PC-9 (cell line): ENCODE measurements at regions not wholly inside any gene's neighbourhood (a gene's known extent, or its start where the extent isn't known, plus 50 kb on each side); places are given as distances from the start of the nearest gene placed in this dataset.
A peak's percentile ranks its signal among the peaks of the same experiment; 100 is the strongest.

Source experiments
- BruUV-seq: library from RNA; stranded (reverse); fragments of 400-500 nt; replicated peaks from 2 replicates; lab custom pipeline; 2021; lab: Mats Ljungman, UMichigan
- CTCF ChIA-PET: fragments of 300-600 bp; sonication (Branson Sonifier 250); formaldehyde crosslinking; loops from one replicate; lab custom pipeline; 2022; ENCODE audit warnings: antibody characterized with exemption; lab: Charles Lee
- POLR2A ChIA-PET: fragments of 300-600 bp; sonication (Branson Sonifier 250); formaldehyde crosslinking; loops from one replicate; lab custom pipeline; 2022; ENCODE audit warnings: antibody characterized with exemption; ENCODE audit not compliant: unreplicated experiment; lab: Charles Lee
- DNase-seq, 2 experiments: peaks; one replicate each; pipeline versions ENCODE4 v3.0.0 to v3.0.0-alpha.2; 2015 to 2022; ENCODE audit warnings: mixed read lengths in 1 of 2
- H2AFZ ChIP-seq: fragments of 200-600 bp; sonication (generic); 2 replicates; pipeline ENCODE4 v1.8.1; 2017; ENCODE audit warnings: antibody characterized with exemption
- H3F3A ChIP-seq: fragments of 200-600 bp; sonication (generic); 2 replicates; pipeline ENCODE4 v1.8.1; 2017; ENCODE audit warnings: antibody characterized with exemption, mild to moderate bottlenecking, low read depth; ENCODE audit not compliant: insufficient read depth
- H3K27ac ChIP-seq: fragments of 200-600 bp; sonication (generic); 2 replicates; pipeline ENCODE4 v1.6.1; 2016; ENCODE audit warnings: mixed run types
- H3K27me3 ChIP-seq: fragments of 200-600 bp; sonication (generic); 2 replicates; pipeline ENCODE4 v1.6.1; 2016; ENCODE audit warnings: low read depth, mixed run types; ENCODE audit not compliant: insufficient read depth
- H3K36me3 ChIP-seq: fragments of 200-600 bp; sonication (generic); 2 replicates; pipeline ENCODE4 v1.6.1; 2016; ENCODE audit warnings: low read depth, mixed run types
- H3K4me1 ChIP-seq: fragments of 200-600 bp; sonication (generic); replicated peaks from 2 replicates; pipeline ENCODE4 v1.6.1; 2016; ENCODE audit warnings: mixed run types; ENCODE audit not compliant: insufficient read depth
- H3K4me2 ChIP-seq: fragments of 200-600 bp; sonication (generic); 2 replicates; pipeline ENCODE4 v1.6.1; 2017; ENCODE audit warnings: mixed run types
- H3K4me3 ChIP-seq: fragments of 200-600 bp; sonication (generic); 2 replicates; pipeline ENCODE4 v1.6.1; 2016; ENCODE audit warnings: mixed run types
- H3K79me2 ChIP-seq: fragments of 200-600 bp; sonication (generic); 2 replicates; pipeline ENCODE4 v1.6.1; 2017; ENCODE audit warnings: low read depth, mixed run types
- H3K9me2 ChIP-seq: fragments of 200-600 bp; sonication (generic); 2 replicates; pipeline ENCODE4 v1.8.1; 2017; ENCODE audit warnings: mild to moderate bottlenecking; ENCODE audit not compliant: insufficient read depth
- H3K9me3 ChIP-seq: fragments of 200-600 bp; sonication (generic); 2 replicates; pipeline ENCODE4 v1.8.1; 2016; ENCODE audit warnings: low read depth; ENCODE audit not compliant: insufficient read depth
- H4K20me1 ChIP-seq: fragments of 200-600 bp; sonication (generic); 2 replicates; pipeline ENCODE4 v1.8.1; 2017; ENCODE audit not compliant: insufficient read depth
- EZH2 ChIP-seq: fragments of 200-600 bp; sonication (generic); IDR thresholded peaks from 2 replicates; pipeline ENCODE4 v1.8.0; 2017; ENCODE audit warnings: antibody characterized with exemption, low read depth
- intact Hi-C: fragments of 100-400 bp; cut with micrococcal nuclease; formaldehyde crosslinking; loops from one replicate; pipeline ENCODE4 v1.10.0; 2022; ENCODE audit not compliant: unreplicated experiment
- TF ChIP-seq, protein P1 (sequence below): fragments of 200-600 bp; sonication (generic); conservative IDR thresholded peaks from 2 replicates; pipeline ENCODE4 v1.6.1; 2017; ENCODE audit warnings: mixed run types, antibody characterized with exemption, mild to moderate bottlenecking, moderate library complexity

DNA sequence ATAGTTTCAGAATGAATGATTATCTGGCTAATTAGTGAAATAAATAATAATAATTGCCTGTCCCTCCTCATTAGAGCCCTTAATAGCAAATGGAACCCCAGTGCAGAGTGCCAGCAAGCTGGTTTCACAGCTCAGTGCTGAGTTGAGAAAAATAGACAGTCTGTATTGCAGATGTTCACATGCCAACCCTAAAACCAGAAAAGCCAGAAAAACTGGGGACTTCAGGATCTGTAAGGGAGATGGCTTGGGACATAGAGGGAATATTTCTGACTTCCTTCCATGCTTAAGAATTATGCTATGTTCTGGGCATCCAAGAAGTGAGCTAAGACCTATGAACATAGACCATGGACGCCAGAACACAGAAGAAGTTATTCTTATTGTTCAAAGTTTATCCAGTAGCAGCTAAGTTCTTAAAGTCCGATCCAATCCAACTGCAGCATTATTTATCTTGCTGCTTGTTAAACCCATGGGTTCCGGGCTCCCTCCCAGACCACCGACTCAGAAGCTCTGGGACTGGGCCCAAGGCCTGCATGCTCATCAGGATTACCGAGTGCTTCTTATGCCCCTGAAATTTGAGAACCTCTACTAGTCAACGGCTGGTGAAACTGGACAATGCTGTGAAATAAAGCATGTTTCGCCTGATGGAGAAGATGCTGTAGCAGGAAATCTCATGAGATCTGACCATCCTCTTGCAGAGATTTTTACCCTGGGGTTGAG, 158.3 kb downstream of the FOXB1 start:
- DNase-seq, result peak; percentile 18 to 38
- Histone ChIP-seq H3K4me1 (no peaks in the 10 kb centered on the region), H3K9me3 (no peaks in the 10 kb centered on the region), H3K4me3 (no peak overlapping the region), H3K27me3 (no peaks in the 10 kb centered on the region), H3K79me2 (no peaks in the 10 kb centered on the region), H3K27ac (no peak overlapping the region), H3K4me2 (no peak overlapping the region), H2AFZ (no peak overlapping the region), H3K9me2 (no peaks in the 10 kb centered on the region), H3F3A (no peaks in the 10 kb centered on the region), H3K36me3 (no peaks in the 10 kb centered on the region), H4K20me1 (no peaks in the 10 kb centered on the region)
- TF ChIP-seq, protein P1, sequence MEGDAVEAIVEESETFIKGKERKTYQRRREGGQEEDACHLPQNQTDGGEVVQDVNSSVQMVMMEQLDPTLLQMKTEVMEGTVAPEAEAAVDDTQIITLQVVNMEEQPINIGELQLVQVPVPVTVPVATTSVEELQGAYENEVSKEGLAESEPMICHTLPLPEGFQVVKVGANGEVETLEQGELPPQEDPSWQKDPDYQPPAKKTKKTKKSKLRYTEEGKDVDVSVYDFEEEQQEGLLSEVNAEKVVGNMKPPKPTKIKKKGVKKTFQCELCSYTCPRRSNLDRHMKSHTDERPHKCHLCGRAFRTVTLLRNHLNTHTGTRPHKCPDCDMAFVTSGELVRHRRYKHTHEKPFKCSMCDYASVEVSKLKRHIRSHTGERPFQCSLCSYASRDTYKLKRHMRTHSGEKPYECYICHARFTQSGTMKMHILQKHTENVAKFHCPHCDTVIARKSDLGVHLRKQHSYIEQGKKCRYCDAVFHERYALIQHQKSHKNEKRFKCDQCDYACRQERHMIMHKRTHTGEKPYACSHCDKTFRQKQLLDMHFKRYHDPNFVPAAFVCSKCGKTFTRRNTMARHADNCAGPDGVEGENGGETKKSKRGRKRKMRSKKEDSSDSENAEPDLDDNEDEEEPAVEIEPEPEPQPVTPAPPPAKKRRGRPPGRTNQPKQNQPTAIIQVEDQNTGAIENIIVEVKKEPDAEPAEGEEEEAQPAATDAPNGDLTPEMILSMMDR, result no peak
- TF ChIP-seq EZH2, result no peak
- BruUV-seq, result no TSS peak
- ChIA-PET POLR2A (interaction anchor here (0.5 to 0.6 kb wide), 3 partner anchors 220 to 636 kb away, joined by 3 to 24 read pairs (median 3); no protein-coding TSS in a partner anchor), CTCF (no interaction called here)
- intact Hi-C loops, result no loop called here

DNA sequence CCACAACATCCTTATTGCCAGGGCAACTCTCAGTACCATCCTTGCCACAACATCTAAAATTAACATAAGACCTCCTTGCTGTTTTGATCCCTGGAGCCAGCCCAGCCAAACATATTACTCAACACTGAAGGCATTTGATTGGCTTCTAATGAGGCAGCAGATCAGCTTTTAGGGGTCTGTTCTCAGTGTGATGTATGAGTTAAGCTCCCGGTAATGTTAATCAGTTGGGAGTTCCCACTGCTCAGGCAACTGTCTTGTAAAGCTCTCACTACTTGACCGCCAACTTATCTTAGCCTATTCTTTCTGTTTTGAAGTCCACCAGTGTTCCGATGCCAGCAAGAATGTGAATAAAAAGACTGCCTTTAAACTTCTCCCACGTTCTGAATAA, 158.9 kb downstream of the FOXB1 start:
- Histone ChIP-seq H3F3A (no peaks in the 10 kb centered on the region), H2AFZ (no peak overlapping the region), H3K4me3 (no peak overlapping the region), H3K9me2 (no peaks in the 10 kb centered on the region), H3K4me1 (no peaks in the 10 kb centered on the region), H3K36me3 (no peaks in the 10 kb centered on the region), H3K9me3 (no peaks in the 10 kb centered on the region), H3K79me2 (no peaks in the 10 kb centered on the region), H3K27me3 (no peaks in the 10 kb centered on the region), H3K27ac (no peak overlapping the region), H3K4me2 (no peak overlapping the region), H4K20me1 (no peaks in the 10 kb centered on the region)
- intact Hi-C loops, result no loop called here
- TF ChIP-seq, protein P1, result no peak
- no peak for TF ChIP-seq EZH2
- CTCF ChIA-PET, result no interaction called here
- POLR2A ChIA-PET, result no interaction called here
- no TSS peak for BruUV-seq
- no peak for DNase-seq

DNA sequence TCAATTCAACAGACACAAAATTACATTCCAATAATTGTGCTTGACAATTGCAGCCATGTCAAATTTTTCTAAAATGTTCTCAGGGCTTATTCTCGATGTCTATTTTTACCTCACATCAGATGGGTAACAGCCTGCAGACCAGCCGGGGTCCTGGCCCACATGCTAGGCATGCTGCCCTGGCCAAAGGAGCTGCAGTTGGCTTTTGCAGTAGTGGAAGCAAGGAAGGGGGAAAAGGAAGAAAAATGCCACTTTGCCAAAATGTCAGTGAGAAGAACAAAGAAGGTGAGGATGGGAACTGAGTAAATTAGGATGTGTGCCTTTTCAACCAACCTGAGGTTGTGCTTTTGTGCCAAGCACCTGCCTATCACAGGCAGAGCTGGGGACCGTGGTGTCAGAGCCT, 161.0 kb downstream of the FOXB1 start:
- no peak overlapping the region for H3K4me2 ChIP-seq
- H3K27me3 ChIP-seq, result no peaks in the 10 kb centered on the region
- no peaks in the 10 kb centered on the region for H4K20me1 ChIP-seq
- intact Hi-C loops, result no loop called here
- no peaks in the 10 kb centered on the region for H3K79me2 ChIP-seq
- no peaks in the 10 kb centered on the region for H3K9me3 ChIP-seq
- no peaks in the 10 kb centered on the region for H3F3A ChIP-seq
- no peaks in the 10 kb centered on the region for H3K36me3 ChIP-seq
- CTCF ChIA-PET, result no interaction called here
- TF ChIP-seq, protein P1, result no peak
- TF ChIP-seq EZH2, result no peak
- POLR2A ChIA-PET, result no interaction called here
- no TSS peak for BruUV-seq
- no peaks in the 10 kb centered on the region for H3K4me1 ChIP-seq
- H3K4me3 ChIP-seq, result no peak overlapping the region
- H3K27ac ChIP-seq, result no peak overlapping the region
- no peaks in the 10 kb centered on the region for H3K9me2 ChIP-seq
- DNase-seq, result no peak
- H2AFZ ChIP-seq, result no peak overlapping the region
